H9 (cell line): ENCODE measurements at regions not wholly inside any gene's neighbourhood (a gene's known extent, or its start where the extent isn't known, plus 50 kb on each side); places are given as distances from the start of the nearest gene placed in this dataset.

ENCODE experiments used
- DNase-seq: peaks from one replicate; pipeline ENCODE4 v3.0.0-alpha.2; 2017
- H2AFZ ChIP-seq: one replicate; pipeline ENCODE4 v1.6.1; 2013; ENCODE audit warnings: mild to moderate bottlenecking, low read length, control low read depth, moderate library complexity
- H2AK5ac ChIP-seq: 2 replicates; pipeline ENCODE4 v1.6.1; 2013; ENCODE audit warnings: low read length, control low read depth, mixed read lengths; ENCODE audit not compliant: insufficient read length
- H2BK120ac ChIP-seq: one replicate; pipeline ENCODE4 v1.6.1; 2013; ENCODE audit warnings: low read depth, mild to moderate bottlenecking, low read length, control low read depth, inconsistent platforms; ENCODE audit not compliant: poor library complexity, severe bottlenecking
- H2BK12ac ChIP-seq: 2 replicates; pipeline ENCODE4 v1.6.1; 2013; ENCODE audit warnings: low read length, control low read depth, mixed read lengths, low read depth; ENCODE audit not compliant: insufficient read length
- H2BK15ac ChIP-seq: 2 replicates; pipeline ENCODE4 v1.6.1; 2013; ENCODE audit warnings: low read depth, low read length, control low read depth
- H2BK20ac ChIP-seq: one replicate; pipeline ENCODE4 v1.6.1; 2013; ENCODE audit warnings: low read depth, mild to moderate bottlenecking, low read length, control low read depth, inconsistent platforms; ENCODE audit not compliant: poor library complexity, severe bottlenecking
- H2BK5ac ChIP-seq: 2 replicates; pipeline ENCODE4 v1.6.1; 2013; ENCODE audit warnings: low read length, control low read depth, mixed read lengths; ENCODE audit not compliant: insufficient read length
- H3K14ac ChIP-seq: 2 replicates; pipeline ENCODE4 v1.6.1; 2013; ENCODE audit warnings: low read length, control low read depth; ENCODE audit not compliant: insufficient read depth
- H3K18ac ChIP-seq: 2 replicates; pipeline ENCODE4 v1.6.1; 2013; ENCODE audit warnings: low read depth, mild to moderate bottlenecking, mixed read lengths, low read length, control low read depth; ENCODE audit not compliant: insufficient read length
- H3K23ac ChIP-seq: 2 replicates; pipeline ENCODE4 v1.6.1; 2013; ENCODE audit warnings: low read length, control low read depth, mixed read lengths, low read depth; ENCODE audit not compliant: insufficient read length
- H3K23me2 ChIP-seq: 2 replicates; pipeline ENCODE4 v1.6.1; 2013; ENCODE audit warnings: low read depth, mild to moderate bottlenecking, mixed read lengths, low read length, control low read depth; ENCODE audit not compliant: insufficient read length, poor library complexity, severe bottlenecking
- H3K27ac ChIP-seq: 2 replicates; pipeline ENCODE4 v1.5.1; 2013; ENCODE audit warnings: low read length, control low read depth, mixed read lengths, low read depth; ENCODE audit not compliant: insufficient read length
- H3K27me3 ChIP-seq: 2 replicates; pipeline ENCODE4 v1.6.1; 2013; ENCODE audit warnings: low read length, control low read depth, inconsistent platforms; ENCODE audit not compliant: insufficient read depth
- H3K4ac ChIP-seq: 2 replicates; pipeline ENCODE4 v1.6.1; 2013; ENCODE audit warnings: low read depth, mild to moderate bottlenecking, control low read depth, inconsistent platforms, low read length, moderate library complexity
- H3K4me1 ChIP-seq: 2 replicates; pipeline ENCODE4 v1.6.1; 2013; ENCODE audit warnings: low read length, control low read depth, inconsistent platforms; ENCODE audit not compliant: insufficient read depth
- H3K4me2 ChIP-seq: 2 replicates; pipeline ENCODE4 v1.6.1; 2013; ENCODE audit warnings: low read length, control low read depth, mixed read lengths; ENCODE audit not compliant: insufficient read length, insufficient read depth
- H3K56ac ChIP-seq: 2 replicates; pipeline ENCODE4 v1.6.1; 2013; ENCODE audit warnings: low read depth, mild to moderate bottlenecking, mixed read lengths, low read length, control low read depth; ENCODE audit not compliant: insufficient read length
- H3K79me1 ChIP-seq: 2 replicates; pipeline ENCODE4 v1.6.1; 2013; ENCODE audit warnings: low read depth, mild to moderate bottlenecking, moderate library complexity, low read length, control low read depth, inconsistent platforms; ENCODE audit not compliant: insufficient read depth, poor library complexity, severe bottlenecking
- H3K79me2 ChIP-seq: 2 replicates; pipeline ENCODE4 v1.6.1; 2013; ENCODE audit warnings: low read length, control low read depth, inconsistent platforms; ENCODE audit not compliant: insufficient read depth
- H3K9ac ChIP-seq: 2 replicates; pipeline ENCODE4 v1.6.1; 2013; ENCODE audit warnings: low read length, control low read depth, mixed read lengths; ENCODE audit not compliant: insufficient read length; ENCODE audit errors: extremely low read depth
- H3K9me3 ChIP-seq: one replicate; pipeline ENCODE4 v1.6.1; 2013; ENCODE audit warnings: low read depth, low read length, inconsistent platforms; ENCODE audit not compliant: control insufficient read depth
- H3T11ph ChIP-seq: one replicate; pipeline ENCODE4 v1.6.1; 2013; ENCODE audit warnings: mild to moderate bottlenecking, low read length, control low read depth, inconsistent platforms
- H4K20me1 ChIP-seq: one replicate; pipeline ENCODE4 v1.6.1; 2013; ENCODE audit not compliant: control insufficient read depth, insufficient read length, insufficient read depth
- H4K5ac ChIP-seq: 2 replicates; pipeline ENCODE4 v1.6.1; 2013; ENCODE audit warnings: low read depth, mild to moderate bottlenecking, mixed read lengths, low read length, control low read depth; ENCODE audit not compliant: insufficient read length
- H4K8ac ChIP-seq: replicated peaks from 2 replicates; pipeline ENCODE4 v1.6.1; 2013; ENCODE audit warnings: low read length, control low read depth, mixed read lengths, low read depth; ENCODE audit not compliant: insufficient read length
- H4K91ac ChIP-seq: 2 replicates; pipeline ENCODE4 v1.6.1; 2013; ENCODE audit warnings: low read depth, mild to moderate bottlenecking, moderate library complexity, mixed read lengths, low read length, control low read depth; ENCODE audit not compliant: insufficient read length
- H3K27ac Mint-ChIP-seq, 3 experiments: 2 replicates in 2 of 3; 3 replicates in 1 of 3; pipeline ENCODE4 v1.8.0; 2020 to 2021; ENCODE audit warnings: mixed read lengths in 3 of 3, mild to moderate bottlenecking in 1 of 3, moderate library complexity in 1 of 3
- H3K27me3 Mint-ChIP-seq: 2 replicates; pipeline ENCODE4 v1.8.0; 2021; ENCODE audit warnings: low read depth, mild to moderate bottlenecking, moderate library complexity, mixed read lengths
- H3K36me3 Mint-ChIP-seq, 3 experiments: 2 replicates in 2 of 3; 3 replicates in 1 of 3; pipeline ENCODE4 v1.8.0; 2020 to 2021; ENCODE audit warnings: low read depth in 3 of 3, mixed read lengths in 3 of 3; ENCODE audit not compliant: insufficient read depth in 1 of 3
- H3K4me1 Mint-ChIP-seq, 2 experiments: 2 replicates each; pipeline ENCODE4 v1.8.0; 2020; ENCODE audit warnings: mixed read lengths in 2 of 2
- H3K4me3 Mint-ChIP-seq, 2 experiments: 2 replicates in 1 of 2; 3 replicates in 1 of 2; pipeline ENCODE4 v1.8.0; 2020 to 2021; ENCODE audit warnings: mild to moderate bottlenecking in 2 of 2, mixed read lengths in 2 of 2, moderate library complexity in 1 of 2
- H3K9me3 Mint-ChIP-seq, 2 experiments: 2 replicates in 1 of 2; 3 replicates in 1 of 2; pipeline ENCODE4 v1.8.0; 2020; ENCODE audit warnings: mild to moderate bottlenecking in 2 of 2, mixed read lengths in 2 of 2, moderate library complexity in 1 of 2
- WGBS: extraction: QIAGEN DNeasy Blood & Tissue Kit; methylation state at CpG from one replicate; pipeline ENCODE4 v1.1.7; 2013; ENCODE audit warnings: missing lambda C conversion rate, low lambda C conversion rate, mixed read lengths; ENCODE audit not compliant: insufficient read length; ENCODE audit errors: extremely low coverage; 5-methylcytosine and 5-hydroxymethylcytosine counted together
- TF ChIP-seq, protein P1 (sequence below): fragments of 200-600 bp; sonication (generic); conservative IDR thresholded peaks from 3 replicates; pipeline ENCODE4 v1.8.0; 2021; ENCODE audit warnings: antibody characterized with exemption, mild to moderate bottlenecking

DNA sequence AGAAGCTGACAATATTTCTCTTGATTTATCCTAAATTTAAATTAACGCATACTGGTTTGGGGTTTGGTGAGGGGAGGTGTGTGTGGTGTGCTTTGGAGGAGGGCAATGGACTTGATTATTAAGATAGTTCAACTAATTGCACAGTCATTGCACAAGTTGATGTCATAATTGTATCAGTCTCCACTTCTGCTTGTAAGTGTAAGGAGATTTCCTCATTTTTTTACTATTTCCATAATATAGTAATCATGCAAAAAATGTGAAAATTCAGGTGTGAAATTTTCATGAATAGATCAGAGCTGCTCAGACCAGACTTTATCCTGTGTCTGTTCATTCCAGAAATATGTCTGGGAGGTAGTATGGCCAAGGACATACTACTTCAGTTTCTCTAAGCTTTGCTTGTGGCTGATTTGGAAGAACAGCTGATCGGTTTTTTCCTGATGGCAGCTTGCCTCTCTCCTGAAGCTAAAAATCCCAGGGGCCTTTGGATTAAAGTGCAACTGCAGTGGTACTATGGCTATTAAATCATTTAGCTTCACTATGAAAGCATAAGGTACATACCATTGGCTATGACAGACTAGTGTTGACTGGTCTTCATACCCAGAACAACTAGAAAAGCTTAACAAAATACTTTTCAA, 201.8 kb upstream of the MIR17HG start:
- no peak overlapping the region for H2AFZ ChIP-seq
- no peak overlapping the region for H3K27ac ChIP-seq
- no peak overlapping the region for H2BK20ac ChIP-seq
- H4K20me1 ChIP-seq, result no peaks in the 10 kb centered on the region
- no peak overlapping the region for H2BK5ac ChIP-seq
- no peak overlapping the region for H3K9ac ChIP-seq
- no peaks in the 10 kb centered on the region for H3K27me3 ChIP-seq
- DNase-seq, result no peak
- TF ChIP-seq, protein P1, sequence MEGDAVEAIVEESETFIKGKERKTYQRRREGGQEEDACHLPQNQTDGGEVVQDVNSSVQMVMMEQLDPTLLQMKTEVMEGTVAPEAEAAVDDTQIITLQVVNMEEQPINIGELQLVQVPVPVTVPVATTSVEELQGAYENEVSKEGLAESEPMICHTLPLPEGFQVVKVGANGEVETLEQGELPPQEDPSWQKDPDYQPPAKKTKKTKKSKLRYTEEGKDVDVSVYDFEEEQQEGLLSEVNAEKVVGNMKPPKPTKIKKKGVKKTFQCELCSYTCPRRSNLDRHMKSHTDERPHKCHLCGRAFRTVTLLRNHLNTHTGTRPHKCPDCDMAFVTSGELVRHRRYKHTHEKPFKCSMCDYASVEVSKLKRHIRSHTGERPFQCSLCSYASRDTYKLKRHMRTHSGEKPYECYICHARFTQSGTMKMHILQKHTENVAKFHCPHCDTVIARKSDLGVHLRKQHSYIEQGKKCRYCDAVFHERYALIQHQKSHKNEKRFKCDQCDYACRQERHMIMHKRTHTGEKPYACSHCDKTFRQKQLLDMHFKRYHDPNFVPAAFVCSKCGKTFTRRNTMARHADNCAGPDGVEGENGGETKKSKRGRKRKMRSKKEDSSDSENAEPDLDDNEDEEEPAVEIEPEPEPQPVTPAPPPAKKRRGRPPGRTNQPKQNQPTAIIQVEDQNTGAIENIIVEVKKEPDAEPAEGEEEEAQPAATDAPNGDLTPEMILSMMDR, result no peak
- H2BK12ac ChIP-seq, result no peak overlapping the region
- H3K23ac ChIP-seq, result no peak overlapping the region
- H3K4ac ChIP-seq, result no peak overlapping the region
- Mint-ChIP-seq H3K4me3 (no peak overlapping the region), H3K36me3 (no peaks in the 10 kb centered on the region), H3K4me1 (peaks cover 0 to 2% of the 10 kb centered on the region in 2 experiments; a peak in 1 of 4 replicates), H3K9me3 (no peaks in the 10 kb centered on the region), H3K27me3 (no peaks in the 10 kb centered on the region), H3K27ac (no peak overlapping the region)
- no peaks in the 10 kb centered on the region for H3K23me2 ChIP-seq
- no peak overlapping the region for H3K4me2 ChIP-seq
- no peak overlapping the region for H3K18ac ChIP-seq
- H3K79me2 ChIP-seq, result no peaks in the 10 kb centered on the region
- no peaks in the 10 kb centered on the region for H3K9me3 ChIP-seq
- H2AK5ac ChIP-seq, result no peak overlapping the region
- H4K8ac ChIP-seq, result no peak overlapping the region
- H2BK15ac ChIP-seq, result no peak overlapping the region
- no peak overlapping the region for H3K56ac ChIP-seq
- H3K14ac ChIP-seq, result no peak overlapping the region
- H3K4me1 ChIP-seq, result no peaks in the 10 kb centered on the region
- no peak overlapping the region for H3T11ph ChIP-seq
- H3K79me1 ChIP-seq, result no peaks in the 10 kb centered on the region
- no peak overlapping the region for H2BK120ac ChIP-seq
- no peak overlapping the region for H4K91ac ChIP-seq
- WGBS, result no CpG with 5 or more reads among the region's 2 CpGs
- no peak overlapping the region for H4K5ac ChIP-seq
